MM.1S (cell line): ENCODE measurements at regions not wholly inside any gene's neighbourhood (a gene's known extent, or its start where the extent isn't known, plus 50 kb on each side); places are given as distances from the start of the nearest gene placed in this dataset.

Experiments used
- DNase-seq: peaks from one replicate; pipeline ENCODE4 v3.0.0-alpha.2; 2015
- H2AFZ ChIP-seq: fragments of 300-600 bp; sonication (generic); 2 replicates; pipeline ENCODE4 v1.6.0; 2016; ENCODE audit warnings: antibody characterized with exemption, low read length
- H3F3A ChIP-seq: fragments of 300-600 bp; sonication (generic); 2 replicates; pipeline ENCODE4 v1.6.1; 2016; ENCODE audit warnings: mild to moderate bottlenecking, antibody characterized with exemption, low read length, moderate library complexity, mixed read lengths; ENCODE audit not compliant: insufficient read depth
- H3K27ac ChIP-seq: fragments of 300-600 bp; sonication (generic); 2 replicates; pipeline ENCODE4 v1.5.1; 2016; ENCODE audit warnings: mild to moderate bottlenecking, low read length
- H3K27me3 ChIP-seq: fragments of 300-600 bp; sonication (generic); replicated peaks from 2 replicates; pipeline ENCODE4 v1.6.0; 2016; ENCODE audit warnings: low read length; ENCODE audit not compliant: insufficient read depth
- H3K36me3 ChIP-seq: fragments of 300-600 bp; sonication (generic); replicated peaks from 2 replicates; pipeline ENCODE4 v1.6.1; 2016; ENCODE audit warnings: mild to moderate bottlenecking, low read length, mixed read lengths; ENCODE audit not compliant: insufficient read depth
- H3K4me1 ChIP-seq: fragments of 300-600 bp; sonication (generic); 2 replicates; pipeline ENCODE4 v1.6.1; 2016; ENCODE audit warnings: low read length, mixed read lengths
- H3K4me2 ChIP-seq: fragments of 300-600 bp; sonication (generic); 2 replicates; pipeline ENCODE4 v1.6.0; 2016; ENCODE audit warnings: low read depth, low read length
- H3K4me3 ChIP-seq: fragments of 300-600 bp; sonication (generic); 2 replicates; pipeline ENCODE4 v1.5.1; 2016; ENCODE audit warnings: low read length, mixed read lengths
- H3K79me2 ChIP-seq: fragments of 300-600 bp; sonication (generic); 2 replicates; pipeline ENCODE4 v1.6.1; 2016; ENCODE audit warnings: mixed run types, low read length, mixed read lengths
- H3K9ac ChIP-seq: fragments of 300-600 bp; sonication (generic); 2 replicates; pipeline ENCODE4 v1.6.1; 2016; ENCODE audit warnings: low read length, mixed read lengths
- H3K9me2 ChIP-seq: fragments of 300-600 bp; sonication (generic); replicated peaks from 2 replicates; pipeline ENCODE4 v1.6.1; 2016; ENCODE audit warnings: mild to moderate bottlenecking, low read length, mixed read lengths; ENCODE audit not compliant: insufficient read depth
- H3K9me3 ChIP-seq: fragments of 300-600 bp; sonication (generic); replicated peaks from 2 replicates; pipeline ENCODE4 v1.6.1; 2016; ENCODE audit warnings: mild to moderate bottlenecking, low read length, mixed read lengths; ENCODE audit not compliant: insufficient read depth
- H4K20me1 ChIP-seq: fragments of 300-600 bp; sonication (generic); 2 replicates; pipeline ENCODE4 v1.6.1; 2016; ENCODE audit warnings: mild to moderate bottlenecking, low read length, moderate library complexity, mixed read lengths; ENCODE audit not compliant: insufficient read depth
- CTCF ChIP-seq: fragments of 300-600 bp; sonication (generic); IDR thresholded peaks from 2 replicates; pipeline ENCODE4 v1.5.1; 2016; ENCODE audit warnings: antibody characterized with exemption, low read length, mixed read lengths
- EZH2 ChIP-seq: fragments of 300-600 bp; sonication (generic); optimal IDR thresholded peaks from 2 replicates; pipeline ENCODE3; 2017; ENCODE audit warnings: low read depth, mild to moderate bottlenecking, antibody characterized with exemption, low read length, mixed read lengths
- EZH2phosphoT487 ChIP-seq: fragments of 300-600 bp; sonication (generic); IDR thresholded peaks from 2 replicates; pipeline ENCODE4 v1.6.1; 2018; ENCODE audit warnings: antibody characterized with exemption, low read length

- H4K20me1 ChIP-seq = no peaks in the 10 kb centered on the region
- no peak overlapping the region for H3K27ac ChIP-seq
- no peak overlapping the region for H3K4me2 ChIP-seq
- H3K4me3 ChIP-seq = no peak overlapping the region
- no peaks in the 10 kb centered on the region for H3K79me2 ChIP-seq
- H3K9me3 ChIP-seq = no peaks in the 10 kb centered on the region
- H3K9ac ChIP-seq = no peak overlapping the region
- no peak for TF ChIP-seq EZH2phosphoT487
- no peak for TF ChIP-seq EZH2
- TF ChIP-seq CTCF = no peak
- H3F3A ChIP-seq = no peaks in the 10 kb centered on the region
- no peaks in the 10 kb centered on the region for H3K9me2 ChIP-seq
- no peak overlapping the region for H2AFZ ChIP-seq
- H3K36me3 ChIP-seq = no peaks in the 10 kb centered on the region
- H3K4me1 ChIP-seq = no peaks in the 10 kb centered on the region
- DNase-seq = no peak
- H3K27me3 ChIP-seq = no peaks in the 10 kb centered on the region
Measured at GRCh38 chr3:22593638-22594037, 609.5 kb upstream of the UBE2E2 start.

- H2AFZ ChIP-seq = no peak overlapping the region
- no peaks in the 10 kb centered on the region for H3K9me3 ChIP-seq
- no peak overlapping the region for H3K4me3 ChIP-seq
- H3K4me1 ChIP-seq = no peaks in the 10 kb centered on the region
- H3K79me2 ChIP-seq = no peaks in the 10 kb centered on the region
- H3F3A ChIP-seq = no peaks in the 10 kb centered on the region
- no peaks in the 10 kb centered on the region for H4K20me1 ChIP-seq
- H3K36me3 ChIP-seq = no peaks in the 10 kb centered on the region
- no peaks in the 10 kb centered on the region for H3K9me2 ChIP-seq
- H3K27me3 ChIP-seq = no peaks in the 10 kb centered on the region
- H3K4me2 ChIP-seq = no peak overlapping the region
- DNase-seq = no peak
- no peak overlapping the region for H3K27ac ChIP-seq
- no peak overlapping the region for H3K9ac ChIP-seq
- TF ChIP-seq EZH2 (no peak), EZH2phosphoT487 (no peak), CTCF (no peak)
Measured at GRCh38 chr3:22594990-22595389, 608.1 kb upstream of the UBE2E2 start.

- Histone ChIP-seq H4K20me1 (no peaks in the 10 kb centered on the region), H3K27ac (no peak overlapping the region), H3K36me3 (no peaks in the 10 kb centered on the region), H3K9me3 (no peaks in the 10 kb centered on the region), H2AFZ (no peak overlapping the region), H3K4me3 (no peak overlapping the region), H3K4me2 (no peak overlapping the region), H3K27me3 (no peaks in the 10 kb centered on the region), H3K4me1 (no peaks in the 10 kb centered on the region), H3K9ac (no peak overlapping the region), H3K79me2 (no peaks in the 10 kb centered on the region), H3F3A (no peaks in the 10 kb centered on the region), H3K9me2 (no peaks in the 10 kb centered on the region)
- TF ChIP-seq EZH2phosphoT487 (no peak), CTCF (no peak), EZH2 (no peak)
- DNase-seq = no peak
Measured at GRCh38 chr3:22606461-22606860, 596.7 kb upstream of the UBE2E2 start.
